ENCODE measurements at regions not wholly inside any gene's neighbourhood (a gene's known extent, or its start where the extent isn't known, plus 50 kb on each side); places are given as distances from the start of the nearest gene placed in this dataset.

DNA sequence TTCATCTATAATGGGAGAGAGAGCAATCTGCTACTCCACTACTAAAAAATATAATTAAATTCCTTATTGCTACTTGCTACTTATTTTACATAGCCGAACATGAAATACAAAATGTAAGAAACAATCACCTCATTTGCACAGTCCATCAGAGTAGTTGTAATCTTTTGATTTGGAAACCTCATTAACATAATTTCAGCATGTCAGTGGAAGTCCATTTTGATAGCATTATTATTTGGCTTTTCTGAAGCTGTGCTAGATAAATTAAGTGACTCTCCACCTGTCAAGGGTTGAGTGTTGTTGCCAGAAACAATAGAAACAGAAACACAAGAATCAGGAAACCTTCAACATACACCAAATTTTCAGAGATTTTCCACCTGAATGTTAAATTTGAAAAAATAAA is 250.0 kb downstream of the RFPL4B start:
- no peaks in the 10 kb centered on the region for H3K27me3 ChIP-seq (ENCODE audit: insufficient read depth, low read length)
- intact Hi-C loops (cut with micrococcal nuclease): no loop called here
- ChIA-PET RAD21 (ENCODE audit: low non-redundant PET in 1 of 2, low total read pairs in 2 of 2, uncharacterized antibody in 2 of 2, unreplicated experiment in 2 of 2) (no interaction called here), CTCF (no interaction called here), POLR2A (no interaction called here)
- H3K4me3 ChIP-seq (replicated peaks in 1 of 2; ENCODE audit: low read depth in 1 of 2, low read length in 2 of 2): no peak overlapping the region
- no peak for ATAC-seq
- no peak overlapping the region for H3K4me2 ChIP-seq (ENCODE audit: low read length)
- no peak overlapping the region for H3K9ac ChIP-seq (ENCODE audit: low read length)
- BruUV-seq (replicated peaks): no TSS peak
- TF ChIP-seq CEBPB (IDR thresholded peaks at IDR 0.05; ENCODE audit: low read depth): no peak
- TF ChIP-seq REST (IDR thresholded peaks at IDR 0.05; ENCODE audit: low read depth): no peak
- no peak for TF ChIP-seq FOSL1 (IDR thresholded peaks at IDR 0.05; ENCODE audit: low read depth)
- TF ChIP-seq TCF7L2 (IDR thresholded peaks at IDR 0.05; ENCODE audit: borderline replicate concordance, extremely low read depth, insufficient read depth, insufficient read length): no peak
- no peak for TF ChIP-seq ATF3 (IDR thresholded peaks at IDR 0.05)
- no peak for TF ChIP-seq ZBTB33 (IDR thresholded peaks at IDR 0.05; ENCODE audit: extremely low read depth, insufficient replicate concordance, low read length)
- TF ChIP-seq JUND (IDR thresholded peaks at IDR 0.05): no peak
- TF ChIP-seq POLR2AphosphoS5 (IDR thresholded peaks at IDR 0.05; ENCODE audit: low read depth, low read length): no peak
- no peak for TF ChIP-seq ZNF274 (IDR thresholded peaks at IDR 0.05; ENCODE audit: low read depth, low read length)
- no peak for TF ChIP-seq RAD21 (IDR thresholded peaks at IDR 0.05; ENCODE audit: low read depth)
- no peak for TF ChIP-seq ELF1 (IDR thresholded peaks at IDR 0.05; ENCODE audit: borderline replicate concordance, low read depth)
- no peak for TF ChIP-seq POLR2A (IDR thresholded peaks at IDR 0.05; ENCODE audit: borderline replicate concordance, extremely low read depth, insufficient read depth, insufficient read length)
- no peaks in the 10 kb centered on the region for H3K9me2 ChIP-seq (ENCODE audit: insufficient read depth)
- H2AFZ ChIP-seq (ENCODE audit: low read depth, low read length, poor library complexity, severe bottlenecking): no peak overlapping the region
- no peak overlapping the region for H3K27ac ChIP-seq (ENCODE audit: low read depth, low read length)
- no peaks in the 10 kb centered on the region for H3K36me3 ChIP-seq (ENCODE audit: control insufficient read depth in 1 of 2, insufficient read depth in 2 of 2, low read length in 2 of 2)
- H3K4me1 ChIP-seq (ENCODE audit: control insufficient read depth in 1 of 2, insufficient read depth in 2 of 2, low read length in 2 of 2): no peaks in the 10 kb centered on the region
- H4K20me1 ChIP-seq (ENCODE audit: insufficient read depth): no peaks in the 10 kb centered on the region
- H3K9me3 ChIP-seq (ENCODE audit: control insufficient read depth in 1 of 2, insufficient read depth in 1 of 2, low read depth in 1 of 2, low read length in 2 of 2): no peaks in the 10 kb centered on the region
- no peak for DNase-seq (ENCODE audit: low read depth, low spot score)
- no peaks in the 10 kb centered on the region for H3K79me2 ChIP-seq (ENCODE audit: insufficient read depth, low read length)
